ENCODE measurements at regions not wholly inside any gene's neighbourhood (a gene's known extent, or its start where the extent isn't known, plus 50 kb on each side); places are given as distances from the start of the nearest gene placed in this dataset.

- no peak overlapping the region for H3K4me3 ChIP-seq (ENCODE audit: low read depth, low read length)
- no peak for TF ChIP-seq CTCF (IDR thresholded peaks at IDR 0.05; ENCODE audit: insufficient read depth, low read depth, low read length, missing control alignments)
- no peak for DNase-seq (ENCODE audit: low read depth)
These were observed 231.9 kb downstream of the CHIC2 start for GRCh38 chr4:53832549-53832948.

DNA sequence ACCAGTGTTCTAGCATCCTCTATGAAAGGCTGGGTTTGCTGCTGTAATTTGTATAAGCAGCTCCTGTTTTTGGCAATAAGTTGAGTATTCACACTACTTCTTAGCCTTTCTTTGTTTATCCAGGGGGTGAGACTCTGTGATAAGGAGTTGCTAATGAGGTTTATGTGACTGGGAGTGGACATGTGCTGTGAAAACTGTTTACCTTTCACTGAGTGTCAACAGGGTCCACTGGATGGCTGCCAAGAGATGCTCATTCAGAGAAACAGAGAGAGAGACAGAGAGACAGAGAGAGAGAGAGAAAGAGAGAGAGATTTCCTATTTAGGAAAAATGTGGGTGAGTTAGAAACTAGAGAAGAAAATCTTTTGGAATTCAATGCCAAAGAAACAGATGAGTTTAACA lies 233.9 kb downstream of the CHIC2 start:
- no peak for DNase-seq (ENCODE audit: low read depth)
- no peak overlapping the region for H3K4me3 ChIP-seq (ENCODE audit: low read depth, low read length)
- no peak for TF ChIP-seq CTCF (IDR thresholded peaks at IDR 0.05; ENCODE audit: insufficient read depth, low read depth, low read length, missing control alignments)

DNA sequence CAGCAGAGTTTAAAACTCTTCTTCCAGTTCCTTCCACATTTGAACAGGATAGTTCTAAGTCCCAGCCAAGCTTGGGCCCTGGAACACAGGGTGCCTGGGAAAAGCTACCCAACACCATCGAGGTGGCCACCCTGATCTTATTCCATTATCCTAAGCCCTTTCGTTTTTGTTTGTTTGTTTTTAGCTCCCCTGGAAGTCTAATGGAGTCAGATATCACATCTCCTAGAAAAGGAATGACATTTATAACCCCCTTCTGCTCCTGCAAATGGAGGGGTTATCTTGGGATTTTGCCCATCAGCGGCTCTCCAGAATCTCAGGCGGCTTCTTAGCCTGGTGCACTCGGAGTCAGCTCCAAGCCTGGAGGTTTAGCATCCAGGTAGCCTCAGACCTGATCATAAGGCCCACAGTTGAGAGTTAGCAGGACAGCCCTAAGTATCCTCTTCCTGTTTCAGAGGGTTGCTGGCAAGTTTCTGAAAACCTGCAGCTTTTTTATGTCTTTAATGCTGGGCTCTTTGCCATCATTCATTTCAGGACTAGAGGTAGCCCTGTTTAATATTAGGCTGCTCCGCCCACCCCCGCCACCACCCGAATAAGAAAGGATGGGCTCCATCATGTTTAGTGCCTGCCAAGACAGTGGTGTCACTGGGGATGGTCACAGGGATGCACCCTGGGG lies 230.0 kb upstream of the LNX1 start:
- no peak overlapping the region for H3K4me3 ChIP-seq (ENCODE audit: low read depth, low read length)
- TF ChIP-seq CTCF (IDR thresholded peaks at IDR 0.05; ENCODE audit: insufficient read depth, low read depth, low read length, missing control alignments), result no peak
- no peak for DNase-seq (ENCODE audit: low read depth)

DNA sequence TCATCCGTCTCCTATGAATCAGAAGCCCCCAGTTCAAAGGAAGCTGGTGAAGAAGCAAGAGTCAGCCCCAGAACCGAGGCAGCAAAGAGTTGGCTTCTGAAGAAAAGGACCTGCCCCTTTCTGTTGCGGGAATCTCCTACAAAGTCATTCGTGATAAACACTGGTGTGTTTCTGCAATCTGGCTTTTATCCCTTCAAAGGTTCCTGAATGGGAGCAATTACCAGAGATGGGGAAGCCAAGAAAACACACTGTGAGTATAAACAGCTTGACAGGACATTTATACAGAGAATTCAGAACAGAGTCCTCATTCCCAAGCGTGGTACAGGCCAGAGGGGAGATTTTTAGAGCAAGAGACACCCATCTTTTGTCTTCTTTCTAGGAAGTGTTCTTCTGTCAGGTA lies 226.8 kb upstream of the LNX1 start:
- TF ChIP-seq CTCF (IDR thresholded peaks at IDR 0.05; ENCODE audit: insufficient read depth, low read depth, low read length, missing control alignments), result no peak
- DNase-seq (ENCODE audit: low read depth), result no peak
- no peak overlapping the region for H3K4me3 ChIP-seq (ENCODE audit: low read depth, low read length)

DNA sequence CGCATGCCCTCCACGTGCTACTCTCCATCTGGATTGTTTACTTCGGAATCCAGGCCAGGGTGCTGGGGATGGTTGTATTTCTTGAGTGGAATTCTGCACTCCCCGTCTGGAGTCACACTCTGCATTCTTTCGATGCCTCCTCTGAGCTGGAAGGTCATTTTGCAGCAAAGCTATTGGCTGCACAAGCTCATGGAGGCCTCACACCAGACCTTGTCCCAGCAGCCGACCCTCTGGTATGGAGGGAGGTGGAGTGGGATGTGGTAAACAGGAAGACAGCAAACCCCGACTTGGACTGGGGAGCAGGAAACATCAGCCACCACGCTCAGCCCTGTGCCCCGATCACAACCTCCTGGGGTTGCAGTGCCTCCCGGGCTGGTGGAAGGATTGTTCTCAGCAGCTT lies 225.3 kb upstream of the LNX1 start:
- H3K4me3 ChIP-seq (ENCODE audit: low read depth, low read length), result no peak overlapping the region
- TF ChIP-seq CTCF (IDR thresholded peaks at IDR 0.05; ENCODE audit: insufficient read depth, low read depth, low read length, missing control alignments), result no peak
- no peak for DNase-seq (ENCODE audit: low read depth)

GRCh38 chr4:53815281-53815680 lies 224.0 kb upstream of the LNX1 start:
- no peak for DNase-seq (ENCODE audit: low read depth)
- H3K4me3 ChIP-seq (ENCODE audit: low read depth, low read length), result no peak overlapping the region
- TF ChIP-seq CTCF (IDR thresholded peaks at IDR 0.05; ENCODE audit: insufficient read depth, low read depth, low read length, missing control alignments), result no peak

GRCh38 chr4:53813998-53814397 lies 222.7 kb upstream of the LNX1 start:
- no peak for DNase-seq (ENCODE audit: low read depth)

More at GRCh38 chr4:53813998-53814397, 222.7 kb upstream of the LNX1 start:
- no peak overlapping the region for H3K4me3 ChIP-seq (ENCODE audit: low read depth, low read length)
- TF ChIP-seq CTCF (IDR thresholded peaks at IDR 0.05; ENCODE audit: insufficient read depth, low read depth, low read length, missing control alignments), result no peak

Measured in GM12865 (cell line).